GM21723 (cell line): ENCODE measurements at regions not wholly inside any gene's neighbourhood (a gene's known extent, or its start where the extent isn't known, plus 50 kb on each side); places are given as distances from the start of the nearest gene placed in this dataset.

Source experiments
- ATAC-seq: cut with Tn5 transposase; IDR thresholded peaks from one replicate; pipeline ENCODE4 v1.9.1; 2021; ENCODE audit warnings: mild to moderate bottlenecking, moderate library complexity; ENCODE audit not compliant: unreplicated experiment

DNA sequence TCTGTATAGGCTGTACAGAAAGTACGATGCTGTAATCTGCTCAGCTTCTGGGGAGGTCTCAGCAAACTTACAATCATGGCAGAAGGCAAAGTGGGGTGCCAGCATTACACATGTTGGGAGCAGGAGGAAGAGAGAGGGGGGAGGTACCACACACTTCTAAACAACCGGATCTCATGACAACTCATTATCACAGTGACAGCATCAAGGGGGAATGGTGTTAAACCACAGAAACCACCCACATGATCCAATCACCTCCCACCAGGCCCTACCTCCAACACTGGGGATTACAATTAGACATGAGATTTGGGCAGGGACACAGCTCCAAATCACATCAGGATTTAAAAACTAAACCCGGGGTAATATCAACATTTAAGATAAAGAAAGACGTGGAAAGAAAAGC, 468.8 kb upstream of the AUTS2 start:
- ATAC-seq = no peak

DNA sequence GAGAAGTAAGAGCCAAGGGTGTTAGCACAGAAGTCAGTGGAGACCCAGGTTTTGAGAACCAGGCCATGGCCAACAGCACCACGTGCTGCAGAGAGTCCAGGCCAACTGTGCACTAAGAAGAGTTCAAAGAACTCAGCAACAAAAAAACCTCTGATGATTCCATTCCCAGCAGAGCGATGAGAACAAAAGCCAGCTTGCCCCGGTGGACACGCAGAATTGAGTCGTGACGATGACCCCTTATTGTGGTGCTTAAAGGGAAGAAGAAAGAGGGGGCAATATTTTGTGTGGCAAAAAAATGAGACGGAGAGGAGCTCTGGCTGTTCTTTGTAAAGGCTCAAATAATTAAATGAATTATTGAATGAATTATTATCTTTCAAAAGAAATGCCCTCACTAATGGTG, 468.3 kb upstream of the AUTS2 start:
- no peak for ATAC-seq

DNA sequence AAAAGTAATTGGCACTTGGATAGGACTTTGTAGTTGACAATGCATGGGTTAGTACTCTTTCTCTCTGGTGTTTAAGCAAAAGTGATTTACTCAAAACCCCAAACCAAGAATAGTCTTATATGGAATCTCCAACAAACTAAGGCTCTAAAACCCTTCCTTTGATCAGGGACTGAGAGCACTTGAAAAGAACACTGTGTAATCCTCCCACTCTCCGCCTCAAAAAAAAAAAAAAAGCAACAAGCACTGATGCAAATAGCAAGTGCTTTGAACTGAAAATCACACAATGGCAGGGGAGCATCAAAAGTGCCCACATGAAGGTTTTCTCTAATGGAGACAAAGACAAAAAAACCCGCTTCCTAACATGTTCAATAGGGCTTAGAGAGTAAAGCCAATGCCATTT, 467.9 kb upstream of the AUTS2 start:
- ATAC-seq = no peak

DNA sequence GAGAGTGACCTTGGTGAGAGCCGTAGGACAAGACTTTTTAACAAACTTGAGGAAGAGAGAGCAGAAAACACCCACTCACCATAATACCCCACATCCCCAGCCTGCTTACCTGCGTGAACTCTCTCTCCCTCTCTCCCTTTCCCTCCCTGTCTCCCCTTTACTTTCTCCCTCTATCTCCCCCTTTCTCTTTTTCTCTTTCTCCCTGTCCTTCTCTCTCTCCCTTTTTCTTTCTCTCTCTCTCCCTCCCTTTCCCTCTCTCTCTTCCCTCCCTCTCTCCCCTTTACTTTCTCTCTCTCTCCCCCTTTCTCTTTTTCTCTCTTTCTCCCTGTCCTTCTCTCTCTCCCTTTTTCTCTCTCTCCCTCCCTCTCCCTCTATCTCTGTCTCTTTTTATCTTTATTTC, 464.0 kb upstream of the AUTS2 start:
- no peak for ATAC-seq

DNA sequence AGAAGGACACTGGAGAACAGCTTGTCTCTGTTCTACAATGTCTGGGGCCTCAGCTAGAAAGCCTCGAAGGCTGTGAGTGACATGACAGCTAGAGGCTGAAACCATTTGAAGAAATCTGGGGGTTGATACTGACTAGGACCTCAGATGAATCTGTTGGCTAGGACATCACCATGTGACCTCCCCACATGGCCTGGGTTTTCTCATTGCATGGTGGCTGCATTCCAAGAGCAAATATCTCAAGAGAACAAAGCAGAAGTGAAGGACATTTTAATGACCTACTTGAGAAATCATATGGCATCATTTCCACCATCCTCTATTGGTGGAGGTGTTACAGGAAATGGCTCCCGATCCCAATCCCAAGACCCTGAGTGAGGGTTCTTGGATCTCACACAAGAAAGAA, 450.6 kb upstream of the AUTS2 start:
- no peak for ATAC-seq

DNA sequence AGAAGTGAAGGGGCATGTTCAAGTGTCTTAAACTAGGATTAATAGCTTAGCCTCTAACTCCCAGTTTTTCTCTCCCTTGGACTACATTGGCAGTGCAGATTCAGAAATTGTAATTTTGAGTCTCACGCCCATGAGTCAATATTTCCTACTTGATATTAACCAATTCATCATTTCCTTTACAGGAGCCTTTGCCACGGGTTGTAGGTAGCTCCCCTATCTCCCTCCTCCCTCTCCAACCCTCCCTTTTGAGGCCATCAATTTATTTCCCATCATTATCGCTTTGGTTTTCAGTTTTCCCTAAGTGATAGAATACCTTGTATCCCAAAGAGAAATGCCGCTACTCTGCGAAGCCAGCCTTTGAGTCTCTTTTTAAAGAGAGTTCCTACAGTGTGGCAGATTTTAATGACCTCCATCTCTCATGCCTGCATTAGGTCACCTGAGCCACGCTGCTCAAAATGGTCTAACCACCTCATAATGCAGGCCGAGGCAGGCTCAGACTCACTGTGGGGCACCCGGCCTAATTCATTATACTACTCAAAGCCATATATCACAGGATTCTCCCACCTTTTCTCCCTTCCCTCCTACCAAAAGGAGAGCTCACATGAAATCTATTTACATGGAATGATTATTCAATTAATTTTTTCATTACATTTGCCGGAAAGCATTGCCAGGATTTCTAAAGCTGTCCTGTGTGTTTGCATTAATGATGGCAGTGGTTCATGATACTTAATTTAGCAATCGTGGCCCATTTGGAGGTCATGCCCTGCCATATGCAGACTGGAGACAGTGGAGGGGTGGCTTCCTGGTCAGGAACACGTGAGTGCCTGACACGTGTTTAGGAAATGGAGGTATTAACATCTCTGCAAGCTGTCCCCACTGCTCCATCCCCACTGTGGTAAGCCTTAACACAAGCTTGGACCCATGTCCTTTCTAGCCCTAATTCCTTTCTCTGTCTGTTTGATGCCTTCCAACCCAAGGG, 448.2 kb upstream of the AUTS2 start:
- ATAC-seq = no peak

DNA sequence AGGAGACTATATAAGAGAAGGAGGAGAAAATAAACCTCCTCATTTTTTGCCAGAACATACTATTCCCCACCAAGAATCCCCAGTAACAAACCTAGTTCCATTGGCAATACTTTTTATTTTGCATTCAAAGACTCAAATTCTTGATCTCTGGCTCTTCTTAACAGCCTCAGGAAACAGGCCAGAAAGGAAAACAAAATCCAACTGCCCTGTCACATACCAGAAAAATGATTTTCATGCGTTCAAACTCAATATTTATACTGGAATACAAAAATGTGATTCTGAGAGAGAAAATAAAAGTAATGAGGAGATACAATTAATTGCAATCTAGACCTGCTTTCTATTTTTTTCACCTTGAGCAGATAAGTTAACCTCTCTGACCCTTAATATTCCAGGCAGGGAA, 435.9 kb upstream of the AUTS2 start:
- ATAC-seq = no peak

DNA sequence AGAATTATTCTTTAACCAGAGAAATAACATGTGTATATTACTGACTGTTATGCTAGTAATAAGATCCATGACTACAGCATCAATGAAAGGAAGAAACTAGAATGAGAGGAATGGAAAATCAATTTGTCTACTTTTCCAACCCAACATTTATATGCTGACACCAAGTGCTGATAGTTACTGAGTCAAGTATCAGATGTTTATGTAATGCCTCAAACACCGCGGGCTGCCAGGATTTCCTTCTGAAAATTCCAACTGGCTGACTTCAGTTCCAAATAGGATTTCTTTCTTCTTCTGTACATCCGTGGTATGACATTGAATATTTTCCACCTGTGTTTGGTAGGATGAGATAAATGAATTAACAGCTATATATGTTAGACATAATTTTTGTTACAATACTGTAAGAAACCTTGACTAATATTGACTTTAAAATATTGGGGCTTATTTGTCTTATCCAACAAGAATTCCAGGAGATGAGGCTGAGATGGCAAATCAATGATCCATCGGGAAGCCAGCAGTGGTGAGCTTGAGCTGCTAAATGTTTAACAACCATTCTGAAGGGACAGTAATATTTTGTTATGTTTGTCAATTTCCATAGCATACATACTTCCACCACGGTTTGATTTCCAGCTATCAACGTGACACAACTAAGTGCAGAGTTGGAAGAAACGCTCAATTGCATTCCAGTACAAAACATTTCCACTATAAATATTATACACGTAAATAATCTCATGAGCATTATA, 435.2 kb upstream of the AUTS2 start:
- ATAC-seq = no peak

DNA sequence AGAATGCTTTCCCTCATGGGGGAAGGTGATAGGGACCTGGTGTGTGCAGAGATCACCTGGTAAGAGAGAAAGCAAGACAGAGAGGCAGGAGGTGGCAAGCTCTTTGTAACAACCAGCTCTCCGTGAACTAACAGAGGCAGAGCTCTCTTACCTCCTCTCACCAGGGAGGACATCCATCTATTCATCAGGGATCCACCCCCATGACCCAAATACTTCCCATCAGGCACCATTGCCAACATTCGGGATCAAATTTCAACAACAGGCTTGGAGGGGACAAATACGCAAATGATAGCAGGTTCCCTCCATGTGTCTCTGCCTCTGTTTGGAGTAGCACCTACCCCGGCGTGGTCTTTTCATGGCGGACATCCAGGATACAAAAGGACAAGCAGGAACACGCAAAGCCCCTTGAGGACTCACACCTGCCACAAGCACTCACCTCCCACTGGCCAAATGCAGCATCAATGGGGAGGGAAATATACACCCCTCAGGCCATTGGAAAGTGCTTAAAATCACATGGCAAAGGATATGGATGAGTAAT, 431.2 kb upstream of the AUTS2 start:
- no peak for ATAC-seq

DNA sequence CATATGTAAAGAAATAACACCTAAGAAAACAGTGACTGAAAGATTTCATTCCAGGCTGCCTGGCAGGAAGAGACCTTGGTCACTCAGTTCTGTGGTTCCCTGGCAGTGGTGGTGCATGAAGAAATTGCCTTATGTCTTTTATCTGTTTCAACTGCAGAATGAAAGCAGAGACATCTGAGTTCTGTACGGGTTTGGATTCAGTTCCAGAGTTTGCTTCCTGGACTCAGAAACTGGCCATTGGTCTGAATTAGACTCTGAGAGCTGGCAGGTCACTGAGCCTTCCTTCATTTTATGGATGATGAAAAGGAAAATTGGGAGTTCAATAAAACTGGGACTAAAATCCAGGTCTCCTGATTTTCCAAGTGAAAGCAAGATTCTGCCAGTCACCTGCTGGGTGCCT, 428.9 kb upstream of the AUTS2 start:
- no peak for ATAC-seq

DNA sequence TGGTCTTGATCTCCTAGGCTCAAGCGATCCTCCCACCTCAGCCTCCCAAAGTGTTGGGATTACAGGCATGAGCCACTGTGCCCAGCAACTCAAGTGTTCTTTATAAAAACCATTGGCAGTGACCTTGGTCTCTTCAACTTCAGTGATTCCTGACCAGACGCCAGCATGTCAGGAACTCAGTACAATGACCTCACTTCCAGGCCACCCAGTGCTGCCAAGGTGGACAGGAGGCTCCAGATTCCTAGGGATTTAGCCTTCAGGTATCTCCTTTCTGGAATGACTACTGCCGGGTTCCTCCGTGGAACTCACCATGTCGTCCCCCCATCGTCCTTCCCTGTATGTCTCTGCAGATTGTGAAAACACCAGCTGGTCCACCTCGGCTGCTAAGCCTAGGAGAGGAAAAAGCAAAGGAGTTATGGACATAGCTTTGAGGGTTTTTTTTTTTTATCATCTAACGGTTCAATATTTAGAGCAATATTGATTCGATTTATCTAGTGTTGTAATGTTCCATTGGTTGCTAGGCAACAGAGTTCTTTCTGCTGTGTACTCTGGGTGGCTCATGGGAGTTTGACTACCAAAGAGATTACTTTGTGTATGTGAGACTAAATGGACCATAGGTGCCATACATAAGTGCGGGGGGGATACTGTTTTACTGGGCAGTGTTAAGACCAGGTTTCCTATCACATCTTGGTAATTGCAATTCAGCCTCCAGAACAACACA, 425.8 kb upstream of the AUTS2 start:
- ATAC-seq = no peak

DNA sequence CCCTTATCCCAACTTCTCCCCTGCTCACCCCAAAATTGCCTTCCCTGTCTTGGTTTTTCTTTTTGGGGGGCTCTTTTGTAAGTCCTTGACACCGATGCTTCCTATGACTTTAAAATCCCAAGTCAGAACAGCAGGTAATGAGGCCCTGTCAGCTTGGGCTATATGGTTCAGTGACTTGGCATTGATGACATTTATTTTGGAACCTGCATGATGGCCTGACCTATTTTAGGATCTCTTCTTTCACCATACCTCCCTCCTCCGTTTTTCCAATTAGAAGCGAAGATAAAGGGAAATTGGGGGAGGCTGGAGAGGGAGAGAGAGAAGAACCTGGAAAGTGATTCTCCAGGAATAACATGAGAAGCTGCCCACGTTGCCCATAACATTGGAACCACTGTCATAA, 424.9 kb upstream of the AUTS2 start:
- ATAC-seq = no peak

DNA sequence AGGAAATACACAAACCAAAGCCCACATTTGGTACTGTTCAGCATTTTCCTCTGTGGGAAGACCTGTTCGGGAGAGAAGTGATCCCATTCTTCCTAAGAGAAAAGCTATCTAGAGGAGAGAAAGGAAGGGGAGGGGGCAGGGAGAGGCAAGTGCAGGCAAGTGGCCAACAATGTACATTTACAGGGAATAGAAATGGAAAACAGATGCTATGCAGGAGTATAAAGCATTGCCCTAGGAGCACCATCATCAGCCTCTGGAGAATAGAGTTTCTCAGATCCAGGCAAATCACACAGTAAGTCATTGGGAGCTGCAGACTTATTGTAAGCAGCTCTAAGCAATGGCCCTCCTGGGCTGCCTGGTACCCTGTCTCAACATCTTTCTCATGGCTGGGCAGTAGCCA, 424.4 kb upstream of the AUTS2 start:
- ATAC-seq = no peak

DNA sequence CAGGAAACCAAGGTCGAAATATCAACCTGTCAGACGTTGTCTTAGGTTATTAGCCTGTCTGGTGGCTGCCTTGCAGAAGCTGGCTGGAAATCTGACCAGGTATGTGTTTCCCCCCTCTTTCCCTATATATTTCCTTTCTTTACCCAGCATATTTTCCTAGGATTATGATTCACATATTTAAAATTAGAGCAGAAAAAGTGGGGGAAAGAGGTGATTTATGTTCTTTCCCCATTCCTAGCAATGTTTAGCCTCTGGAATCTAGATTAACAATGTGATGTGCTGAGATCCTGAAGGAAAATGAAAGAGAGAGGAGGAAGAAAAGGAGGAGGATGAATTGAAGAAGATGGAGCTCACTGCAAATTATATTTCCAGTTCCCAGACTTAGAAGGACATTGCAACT, 421.4 kb upstream of the AUTS2 start:
- ATAC-seq = no peak

DNA sequence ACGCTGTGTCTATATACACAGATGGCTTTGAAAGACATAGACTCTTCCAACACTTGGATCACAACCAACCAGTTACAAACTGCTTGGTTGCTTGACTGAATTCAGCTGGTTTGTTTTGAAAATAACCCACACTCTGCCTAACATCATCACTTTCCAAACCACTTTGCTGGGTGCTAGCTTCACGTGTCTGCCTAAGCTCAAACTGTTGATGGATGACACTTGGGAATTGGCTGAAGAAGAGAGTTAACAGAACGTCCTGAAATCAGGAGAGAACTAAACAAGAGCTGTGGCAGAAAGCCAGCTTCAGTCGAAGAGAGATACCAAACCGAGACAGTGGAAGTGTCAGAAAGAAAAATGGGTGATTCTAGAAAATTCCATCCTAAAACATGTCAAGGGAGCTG, 420.8 kb upstream of the AUTS2 start:
- no peak for ATAC-seq

DNA sequence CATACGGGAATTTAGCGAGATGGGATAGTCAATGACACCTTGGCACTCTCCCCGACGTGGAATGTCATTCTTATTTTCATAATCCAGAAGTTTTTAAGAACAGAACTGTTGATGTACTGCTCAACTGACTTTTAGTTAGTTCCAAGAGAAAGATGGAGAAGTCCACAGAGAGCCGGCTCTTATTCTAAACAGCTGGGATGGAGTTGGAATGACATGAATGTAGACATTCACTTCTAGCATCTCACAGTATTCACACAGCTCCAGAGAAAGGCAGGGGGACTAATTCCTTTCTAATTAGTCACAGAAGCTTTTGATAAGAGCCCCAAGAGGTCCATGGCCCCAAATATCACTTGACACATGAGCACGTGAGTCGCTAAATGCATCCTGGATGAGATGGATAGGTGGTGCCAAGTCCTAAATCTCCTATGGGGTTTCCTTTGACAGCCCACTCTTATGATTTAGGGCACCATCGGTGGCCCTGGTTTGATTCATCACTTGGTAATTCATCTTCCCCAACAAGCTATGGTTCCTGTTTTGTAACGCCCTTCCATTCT, 420.3 kb upstream of the AUTS2 start:
- no peak for ATAC-seq

DNA sequence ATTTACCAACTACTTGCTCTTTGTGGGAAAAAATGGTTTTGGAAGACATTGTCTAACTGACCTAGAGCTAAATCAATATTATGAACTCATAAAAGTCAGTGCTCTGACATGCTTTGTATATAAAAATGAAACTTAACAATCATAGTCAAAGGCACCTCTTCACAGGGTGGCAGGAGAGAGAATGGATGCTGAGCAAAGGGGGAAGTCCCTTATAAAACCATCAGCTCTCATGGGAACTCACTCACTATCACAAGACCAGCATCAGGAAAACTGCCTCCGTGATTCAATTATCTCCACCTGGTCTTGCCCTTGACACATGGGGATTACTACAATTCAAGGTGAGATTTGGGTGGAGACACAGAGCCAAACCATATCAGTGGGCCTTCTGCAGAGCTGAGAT, 417.6 kb upstream of the AUTS2 start:
- no peak for ATAC-seq

DNA sequence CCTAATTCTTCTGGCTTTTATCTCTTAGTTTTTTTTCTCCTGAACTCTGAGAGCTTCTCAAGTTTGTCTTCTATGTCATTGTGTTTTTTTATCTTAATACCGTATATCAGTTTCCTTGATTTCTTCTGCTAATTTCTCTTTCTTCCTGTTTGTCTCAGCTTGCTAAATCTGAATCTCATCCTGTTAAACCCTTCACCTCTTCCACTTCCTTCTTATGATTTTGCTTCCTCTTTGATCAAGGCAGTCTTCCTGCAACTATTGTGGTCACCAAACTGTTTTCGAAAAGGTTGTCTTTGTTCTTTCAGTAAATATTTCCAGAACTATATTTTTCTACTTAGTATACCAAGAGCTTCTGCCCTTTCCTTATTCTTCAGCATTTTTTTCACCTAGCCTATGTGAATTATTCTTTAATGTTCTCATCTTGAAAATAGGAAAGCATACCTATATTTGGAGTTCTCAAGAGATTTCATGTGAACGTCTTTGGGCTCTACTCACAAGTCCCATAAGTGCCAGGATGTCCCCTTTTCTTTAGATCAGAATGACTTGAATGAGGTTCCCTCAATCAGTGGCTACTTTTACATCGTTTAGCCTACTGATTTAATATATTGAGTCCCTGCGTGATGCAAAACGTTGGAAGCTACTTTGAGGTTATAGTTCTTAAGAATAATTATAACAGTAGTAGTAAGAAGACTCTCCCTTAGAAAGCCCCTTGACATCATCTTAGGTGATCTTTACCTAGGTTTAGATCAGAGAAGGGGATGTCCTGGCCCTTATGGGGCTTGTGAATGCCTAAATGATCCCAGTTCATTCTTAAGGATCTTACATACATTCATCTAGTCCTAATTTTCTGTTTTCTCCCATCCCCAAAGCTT, 415.4 kb upstream of the AUTS2 start:
- ATAC-seq = no peak

DNA sequence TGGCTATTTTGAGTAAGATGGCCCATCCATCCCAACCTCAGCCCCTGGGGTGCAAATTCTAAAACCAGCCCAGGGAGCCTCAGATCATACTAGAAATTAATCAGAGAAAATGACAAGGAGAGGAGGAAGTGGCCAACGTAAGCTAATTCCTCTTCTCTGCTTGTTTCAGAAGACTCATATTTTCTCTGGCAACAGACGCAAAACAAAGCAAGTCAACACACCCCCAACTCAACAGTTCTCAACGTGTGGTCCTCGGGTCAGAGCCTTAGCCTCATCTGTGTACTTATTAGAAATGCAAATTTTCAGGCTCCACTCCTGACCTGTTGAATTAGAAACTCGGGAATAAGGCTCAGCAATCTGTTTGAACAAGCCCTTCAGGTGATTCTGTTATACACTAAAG, 413.9 kb upstream of the AUTS2 start:
- ATAC-seq = no peak

DNA sequence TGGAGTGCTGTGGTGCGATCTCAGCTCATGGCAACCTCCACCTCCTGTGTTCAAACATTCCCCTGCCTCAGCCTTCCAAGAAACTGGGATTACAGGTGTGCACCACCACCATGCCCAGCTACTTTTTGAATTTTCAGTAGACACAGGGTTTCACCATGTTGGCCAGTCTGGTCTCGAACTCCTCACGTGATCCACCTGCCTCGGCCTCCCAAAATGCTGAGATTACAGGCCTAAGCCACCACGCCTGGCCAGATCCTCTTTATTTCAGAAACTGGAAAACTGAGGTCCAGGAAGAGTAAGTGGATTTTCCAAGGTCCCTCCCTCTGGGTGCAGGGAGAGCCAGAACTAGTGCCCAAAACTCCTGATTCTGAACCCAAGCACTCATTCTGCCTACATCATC, 413.1 kb upstream of the AUTS2 start:
- no peak for ATAC-seq
